ENCODE measurements at regions not wholly inside any gene's neighbourhood (a gene's known extent, or its start where the extent isn't known, plus 50 kb on each side); places are given as distances from the start of the nearest gene placed in this dataset.

DNA sequence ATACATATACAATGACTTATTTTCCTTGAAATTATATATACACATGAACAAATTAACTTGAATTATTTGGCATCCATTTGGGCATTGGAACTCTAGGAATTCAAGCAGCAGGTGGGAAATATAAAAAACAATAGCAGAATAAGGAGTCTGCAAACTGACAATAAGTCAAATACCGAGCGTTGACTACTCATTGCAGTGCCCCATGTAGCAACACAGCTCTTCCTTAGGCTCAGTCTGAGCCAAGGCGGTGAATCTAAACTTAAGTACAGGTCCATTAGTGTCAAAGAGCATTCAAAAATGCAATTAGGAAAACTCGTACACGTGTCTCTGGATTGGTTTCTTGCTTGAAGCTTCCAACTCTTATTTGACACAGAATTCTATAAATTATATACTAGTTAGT is 462.5 kb upstream of the KLF12 start:
- TF ChIP-seq EGR1 (IDR thresholded peaks at IDR 0.05) (no peak), TAF1 (IDR thresholded peaks at IDR 0.05; ENCODE audit: low read depth) (no peak), EP300 (IDR thresholded peaks at IDR 0.05; ENCODE audit: borderline replicate concordance) (no peak), RAD21 (IDR thresholded peaks at IDR 0.05; ENCODE audit: low read depth) (no peak), CEBPB (IDR thresholded peaks at IDR 0.05) (no peak), YY1 (IDR thresholded peaks at IDR 0.05; ENCODE audit: low read depth) (no peak), CREB1 (IDR thresholded peaks at IDR 0.05; ENCODE audit: low read depth) (no peak), ZBTB7A (IDR thresholded peaks at IDR 0.05; ENCODE audit: low read depth) (no peak), NFIC (IDR thresholded peaks at IDR 0.05) (no peak), TEAD4 (IDR thresholded peaks at IDR 0.05) (no peak), FOXM1 (IDR thresholded peaks at IDR 0.05; ENCODE audit: borderline replicate concordance, low read depth) (no peak)
- TF ChIP-seq, protein P1, sequence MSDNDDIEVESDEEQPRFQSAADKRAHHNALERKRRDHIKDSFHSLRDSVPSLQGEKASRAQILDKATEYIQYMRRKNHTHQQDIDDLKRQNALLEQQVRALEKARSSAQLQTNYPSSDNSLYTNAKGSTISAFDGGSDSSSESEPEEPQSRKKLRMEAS (IDR thresholded peaks at IDR 0.05), result no peak
- TF ChIP-seq, protein P2, sequence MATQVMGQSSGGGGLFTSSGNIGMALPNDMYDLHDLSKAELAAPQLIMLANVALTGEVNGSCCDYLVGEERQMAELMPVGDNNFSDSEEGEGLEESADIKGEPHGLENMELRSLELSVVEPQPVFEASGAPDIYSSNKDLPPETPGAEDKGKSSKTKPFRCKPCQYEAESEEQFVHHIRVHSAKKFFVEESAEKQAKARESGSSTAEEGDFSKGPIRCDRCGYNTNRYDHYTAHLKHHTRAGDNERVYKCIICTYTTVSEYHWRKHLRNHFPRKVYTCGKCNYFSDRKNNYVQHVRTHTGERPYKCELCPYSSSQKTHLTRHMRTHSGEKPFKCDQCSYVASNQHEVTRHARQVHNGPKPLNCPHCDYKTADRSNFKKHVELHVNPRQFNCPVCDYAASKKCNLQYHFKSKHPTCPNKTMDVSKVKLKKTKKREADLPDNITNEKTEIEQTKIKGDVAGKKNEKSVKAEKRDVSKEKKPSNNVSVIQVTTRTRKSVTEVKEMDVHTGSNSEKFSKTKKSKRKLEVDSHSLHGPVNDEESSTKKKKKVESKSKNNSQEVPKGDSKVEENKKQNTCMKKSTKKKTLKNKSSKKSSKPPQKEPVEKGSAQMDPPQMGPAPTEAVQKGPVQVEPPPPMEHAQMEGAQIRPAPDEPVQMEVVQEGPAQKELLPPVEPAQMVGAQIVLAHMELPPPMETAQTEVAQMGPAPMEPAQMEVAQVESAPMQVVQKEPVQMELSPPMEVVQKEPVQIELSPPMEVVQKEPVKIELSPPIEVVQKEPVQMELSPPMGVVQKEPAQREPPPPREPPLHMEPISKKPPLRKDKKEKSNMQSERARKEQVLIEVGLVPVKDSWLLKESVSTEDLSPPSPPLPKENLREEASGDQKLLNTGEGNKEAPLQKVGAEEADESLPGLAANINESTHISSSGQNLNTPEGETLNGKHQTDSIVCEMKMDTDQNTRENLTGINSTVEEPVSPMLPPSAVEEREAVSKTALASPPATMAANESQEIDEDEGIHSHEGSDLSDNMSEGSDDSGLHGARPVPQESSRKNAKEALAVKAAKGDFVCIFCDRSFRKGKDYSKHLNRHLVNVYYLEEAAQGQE (IDR thresholded peaks at IDR 0.05; ENCODE audit: low read depth), result no peak

Measured in Ishikawa (cell line).